ENCODE measurements at regions not wholly inside any gene's neighbourhood (a gene's known extent, or its start where the extent isn't known, plus 50 kb on each side); places are given as distances from the start of the nearest gene placed in this dataset.

DNA sequence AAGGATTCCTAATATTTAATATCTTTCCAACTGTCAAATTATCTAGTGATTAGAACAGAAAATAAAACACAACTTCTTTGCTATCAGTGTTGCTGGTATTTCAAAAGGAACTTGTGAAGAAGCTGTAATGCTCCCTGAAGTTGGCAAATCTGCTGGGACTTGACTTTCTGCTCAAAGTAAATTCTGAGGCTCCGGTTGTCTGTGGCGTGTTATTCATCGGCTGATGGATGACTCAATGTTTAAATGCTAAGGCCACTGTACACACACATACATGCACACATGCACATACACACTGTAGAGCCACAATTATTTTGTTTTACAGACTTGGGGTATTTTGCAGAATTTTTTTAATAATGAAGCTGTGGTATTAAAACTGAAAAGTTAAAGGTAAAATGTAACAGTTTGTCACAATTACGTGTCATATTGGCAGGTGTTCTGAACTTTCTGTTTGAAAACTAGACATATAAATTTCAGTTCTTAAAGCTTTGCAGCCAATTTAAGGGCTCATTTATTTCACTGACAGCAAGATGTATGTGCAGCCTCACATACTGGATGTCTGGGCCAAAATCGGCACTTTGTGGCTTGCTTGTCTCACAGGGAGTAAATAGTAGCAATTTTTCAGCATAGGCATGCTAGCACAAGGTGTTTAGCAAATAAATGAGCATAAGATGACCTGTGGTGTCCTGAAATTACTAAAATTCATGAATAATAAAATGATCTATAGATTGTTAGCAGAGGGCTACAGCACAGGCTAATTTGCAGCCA lies 1691.7 kb upstream of the PCDH20 start:
- no peak for DNase-seq

DNA sequence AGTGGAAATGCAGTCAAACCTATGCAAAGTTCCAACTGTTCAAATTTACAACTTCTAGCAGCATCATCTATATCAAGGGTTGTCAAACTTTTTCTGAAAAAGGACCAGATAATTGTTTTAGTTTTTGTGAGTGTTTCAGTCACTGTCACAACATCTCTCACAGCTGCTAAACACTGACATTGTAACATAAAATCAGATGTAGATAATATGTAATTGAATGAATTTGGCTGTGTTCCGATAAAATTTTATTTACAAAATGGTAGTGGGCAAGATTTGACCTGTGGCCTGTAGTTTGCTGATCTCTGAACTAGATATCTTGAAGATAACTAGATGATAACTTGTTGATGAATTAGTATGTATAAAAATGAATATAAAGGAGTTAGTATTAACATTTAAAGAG lies 1679.1 kb upstream of the PCDH20 start:
- DNase-seq = no peak

DNA sequence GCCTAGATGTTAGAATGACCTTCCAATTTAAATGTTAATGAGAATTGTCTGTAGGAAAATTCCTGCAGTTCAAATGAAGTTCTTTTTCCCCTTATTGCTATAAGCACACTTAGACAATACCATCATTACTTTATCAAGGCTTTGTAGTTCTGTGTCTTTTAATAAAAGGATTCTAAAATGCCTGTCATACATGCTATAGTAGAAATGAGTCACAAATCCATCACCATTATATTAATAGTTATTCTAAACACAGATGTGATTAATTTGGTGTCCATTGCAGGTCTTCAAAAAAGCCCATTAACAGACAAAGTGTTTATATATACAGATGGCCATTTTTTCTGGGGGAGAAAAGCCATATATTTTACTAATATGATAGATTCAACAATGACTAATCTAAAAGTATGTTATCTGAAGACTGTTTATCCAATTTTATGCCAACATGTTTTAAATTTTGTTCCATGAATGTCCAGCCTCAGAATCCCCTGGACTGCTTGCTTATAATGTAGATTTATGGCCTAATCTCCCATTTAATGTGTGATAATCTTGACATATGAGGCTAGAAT lies 1678.3 kb upstream of the PCDH20 start:
- no peak for DNase-seq

DNA sequence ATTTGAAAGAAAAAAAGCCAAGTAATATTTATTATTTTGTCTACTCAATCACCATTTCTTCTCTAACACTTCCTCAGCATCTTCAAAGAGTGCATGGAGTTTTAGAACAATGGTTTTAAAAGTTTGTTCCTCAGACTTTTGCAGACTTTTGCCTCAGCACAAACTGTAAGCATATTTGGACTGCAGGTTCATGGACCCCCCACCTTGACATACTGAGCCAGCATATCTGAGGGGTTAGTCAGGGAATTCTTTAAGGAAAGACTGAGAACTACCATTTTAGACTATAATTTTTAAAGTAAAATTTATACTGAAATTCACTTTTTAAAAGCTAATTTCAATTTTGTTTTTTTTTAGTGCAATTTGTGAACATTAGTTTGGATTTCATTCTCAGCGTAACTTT lies 1676.8 kb upstream of the PCDH20 start:
- no peak for DNase-seq

DNA sequence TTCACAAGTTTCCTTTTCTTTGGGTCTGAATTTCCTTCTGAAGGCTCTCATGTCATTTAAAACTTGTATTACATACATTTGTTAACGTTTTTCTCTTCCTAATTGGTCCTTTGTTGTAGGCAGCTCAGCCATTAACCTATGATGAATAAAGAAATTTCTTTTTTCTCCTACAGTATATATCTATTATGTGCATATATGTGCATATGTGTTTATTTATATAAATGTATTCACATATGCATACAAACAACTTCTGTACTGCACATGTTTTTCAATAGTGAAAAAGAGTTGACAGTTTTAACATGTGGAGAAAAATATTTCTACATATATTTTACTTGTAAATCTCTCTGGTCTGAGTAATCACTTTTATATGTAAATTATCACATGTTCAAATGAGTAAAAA lies 1674.9 kb upstream of the PCDH20 start:
- no peak for DNase-seq

DNA sequence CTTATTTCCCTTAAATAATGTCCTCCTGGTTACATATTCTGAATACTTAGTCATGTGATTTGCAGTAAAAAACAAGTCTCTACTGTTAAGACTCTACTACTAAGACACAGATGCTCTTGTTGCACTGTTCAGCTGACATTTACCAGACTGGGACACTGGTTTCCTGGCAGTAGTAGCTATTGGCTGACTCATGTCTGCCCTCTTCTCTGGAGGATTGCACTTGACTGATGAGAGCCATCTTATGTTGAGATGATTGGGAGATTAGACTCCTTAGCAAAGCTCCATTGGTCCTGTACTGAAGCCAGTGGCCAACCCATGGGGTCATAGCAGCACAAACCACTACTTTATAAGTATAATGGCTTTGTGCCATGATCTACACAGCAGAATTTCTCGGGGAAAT lies 1672.6 kb upstream of the PCDH20 start:
- no peak for DNase-seq

DNA sequence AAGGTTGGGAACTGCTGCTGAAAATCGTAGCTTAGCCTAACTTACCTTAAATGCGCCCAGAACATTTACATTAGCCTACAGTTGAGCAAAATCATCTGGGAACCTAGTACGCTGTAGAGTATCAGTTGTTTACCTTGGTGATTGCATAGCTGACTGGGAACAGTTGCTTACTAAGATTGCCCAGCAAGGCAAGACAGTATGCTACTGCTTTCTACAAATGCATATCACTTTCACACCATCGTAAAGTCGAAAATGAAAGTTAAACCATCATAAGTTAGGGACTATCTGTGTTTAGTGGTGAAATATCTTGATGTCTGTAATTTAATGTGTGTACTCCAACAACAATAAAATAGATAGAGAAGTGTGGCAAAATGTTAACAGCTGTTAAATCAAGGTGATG lies 1670.6 kb upstream of the PCDH20 start:
- DNase-seq = no peak

DNA sequence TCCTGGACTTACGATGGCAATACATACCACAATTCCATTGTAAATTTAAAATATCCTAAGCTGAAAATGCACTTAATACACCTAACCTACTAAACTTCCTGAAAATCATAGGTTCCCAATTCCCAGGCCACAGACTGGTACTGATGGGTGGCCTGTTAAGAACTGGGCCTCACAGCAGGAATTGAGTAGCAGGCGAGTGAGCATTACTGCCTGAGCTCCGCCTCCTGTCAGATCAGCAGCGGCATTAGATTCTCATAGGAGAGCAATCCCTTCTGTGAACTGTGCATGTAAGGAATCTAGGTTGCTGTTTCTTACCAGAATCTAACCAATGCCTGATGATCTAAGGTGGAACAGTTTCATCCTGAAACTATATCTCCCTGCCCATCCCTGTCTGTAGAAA lies 1670.2 kb upstream of the PCDH20 start:
- no peak for DNase-seq

DNA sequence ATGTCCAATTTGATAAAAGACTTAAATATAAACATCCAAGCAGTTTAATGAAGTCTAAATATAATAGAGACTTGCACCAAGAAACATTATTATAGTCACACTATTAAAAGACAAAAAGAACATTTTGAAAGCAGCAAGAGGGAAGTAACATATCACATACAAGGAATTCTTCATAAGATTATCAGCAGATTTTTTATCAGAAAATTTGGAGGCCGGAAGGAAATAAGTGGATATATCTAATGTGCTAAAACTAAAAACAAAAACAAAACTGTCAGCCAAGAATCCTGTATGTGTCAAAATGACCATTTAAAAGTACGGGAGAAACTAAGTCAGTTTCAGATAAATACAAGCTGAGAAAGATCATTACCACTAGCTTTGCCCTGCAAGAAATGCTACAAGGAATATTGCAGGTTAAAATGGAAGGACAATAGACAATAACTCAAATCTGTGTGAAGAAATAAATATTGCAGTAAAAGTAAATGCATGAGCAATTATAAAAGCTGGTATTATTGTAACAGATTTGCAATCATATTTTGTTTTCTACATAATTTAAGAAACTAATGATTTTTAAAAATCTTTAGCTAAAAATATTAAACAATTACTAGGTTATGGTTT lies 1665.9 kb upstream of the PCDH20 start:
- no peak for DNase-seq

DNA sequence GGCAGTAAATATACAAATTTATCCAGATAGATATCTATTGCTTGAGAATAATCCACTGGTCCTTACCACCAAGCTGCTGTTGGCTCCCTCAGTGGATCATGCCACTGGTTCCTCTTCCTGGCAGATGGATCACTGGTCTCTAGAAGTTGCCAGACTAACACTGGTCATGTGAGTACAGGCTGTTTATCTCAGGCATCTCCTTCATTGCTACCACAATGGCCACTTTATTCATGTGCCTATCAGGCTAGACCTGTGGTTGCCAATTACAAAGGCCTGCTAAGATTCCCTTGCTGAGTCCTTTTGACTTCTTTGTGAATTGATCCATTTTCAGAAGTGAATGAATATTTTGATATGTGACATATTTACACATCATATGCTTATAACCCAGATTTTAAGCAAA lies 1659.5 kb upstream of the PCDH20 start:
- DNase-seq = no peak

DNA sequence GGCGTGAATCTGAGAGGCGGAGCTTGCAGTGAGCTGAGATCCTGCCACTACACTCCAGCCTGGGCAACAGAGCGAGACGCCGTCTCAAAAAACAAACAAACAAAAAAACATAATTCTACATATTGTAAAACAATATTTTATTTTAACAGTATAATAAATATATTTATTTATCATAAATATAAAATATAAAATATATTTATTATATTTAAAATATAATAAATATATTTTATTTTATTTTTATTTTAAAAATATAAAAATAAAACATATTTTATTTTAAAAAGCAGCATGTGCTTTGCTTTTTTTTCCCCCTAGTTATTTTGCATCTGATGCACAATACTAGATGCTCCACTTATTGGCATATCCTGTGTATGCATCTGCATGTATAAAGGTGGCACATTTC lies 1634.6 kb upstream of the PCDH20 start:
- DNase-seq = no peak

DNA sequence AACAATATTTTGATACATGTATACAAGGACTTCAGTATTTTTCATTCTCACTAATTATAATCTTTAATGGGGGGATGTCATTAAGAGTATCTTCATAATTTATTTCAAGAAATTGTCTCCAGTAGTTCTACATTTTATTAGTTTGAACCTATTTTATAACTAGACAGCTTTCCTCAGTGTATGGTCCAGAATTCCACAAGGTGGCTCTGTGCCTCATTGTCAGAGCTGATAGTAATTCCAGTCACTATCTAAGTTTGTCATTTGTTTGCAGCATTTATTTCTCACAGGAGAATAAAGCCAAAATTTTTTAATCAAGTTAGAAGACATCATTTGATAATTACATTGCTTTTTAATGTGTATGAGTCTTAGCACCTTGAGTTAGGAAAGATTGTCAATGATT lies 1633.0 kb upstream of the PCDH20 start:
- no peak for DNase-seq

DNA sequence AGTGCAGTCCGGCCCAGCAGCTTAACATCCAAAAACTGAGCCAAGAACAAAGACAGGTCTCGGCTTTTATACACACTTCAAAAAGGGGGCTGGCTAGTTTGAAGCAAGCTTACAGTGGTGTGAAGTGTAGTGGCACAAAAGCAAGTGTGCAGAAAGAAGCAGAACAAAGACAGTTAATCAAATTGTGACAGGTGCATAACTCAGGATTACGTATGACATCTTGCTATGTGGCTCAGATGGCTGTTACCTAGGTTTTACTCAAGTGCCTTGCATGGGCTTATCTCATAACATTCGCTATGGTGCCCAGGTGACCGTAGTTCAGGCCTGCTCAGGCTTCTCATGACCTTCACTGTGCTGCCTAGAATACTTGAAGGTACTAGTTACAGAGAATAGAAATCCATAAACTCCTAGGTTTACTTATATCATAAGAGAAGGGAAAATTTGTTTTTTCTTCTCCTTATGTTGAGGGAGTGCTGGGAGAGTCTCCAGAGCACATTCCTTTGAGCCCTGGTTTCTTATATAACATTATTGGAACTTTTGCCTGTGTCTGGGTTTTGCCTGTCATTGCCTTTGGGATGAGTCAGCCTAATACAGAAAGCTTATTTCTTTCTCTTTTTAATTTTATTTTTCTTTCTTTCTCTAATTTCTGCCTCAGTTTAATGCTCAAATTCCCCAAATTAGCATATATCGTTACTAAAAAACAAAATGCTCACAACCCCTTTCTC lies 1629.1 kb upstream of the PCDH20 start:
- no peak for DNase-seq

DNA sequence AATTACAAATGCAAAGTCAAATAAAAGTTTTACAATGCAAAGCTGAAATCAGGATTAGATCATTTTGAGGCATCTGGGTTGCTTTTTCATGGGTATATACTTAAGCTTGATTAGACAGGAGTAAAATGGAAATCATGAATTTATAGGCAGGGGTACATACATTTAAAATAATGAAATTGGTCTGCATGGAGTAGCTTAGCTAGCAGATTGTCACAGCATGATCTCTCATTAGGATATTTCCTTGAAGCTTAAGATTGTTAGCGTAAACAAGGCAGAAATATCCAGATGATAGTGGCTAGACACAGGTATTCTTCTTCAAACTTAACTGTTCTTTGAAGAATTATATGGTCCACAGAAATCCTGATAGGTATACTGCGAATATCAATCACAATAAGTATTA lies 1627.0 kb upstream of the PCDH20 start:
- no peak for DNase-seq

DNA sequence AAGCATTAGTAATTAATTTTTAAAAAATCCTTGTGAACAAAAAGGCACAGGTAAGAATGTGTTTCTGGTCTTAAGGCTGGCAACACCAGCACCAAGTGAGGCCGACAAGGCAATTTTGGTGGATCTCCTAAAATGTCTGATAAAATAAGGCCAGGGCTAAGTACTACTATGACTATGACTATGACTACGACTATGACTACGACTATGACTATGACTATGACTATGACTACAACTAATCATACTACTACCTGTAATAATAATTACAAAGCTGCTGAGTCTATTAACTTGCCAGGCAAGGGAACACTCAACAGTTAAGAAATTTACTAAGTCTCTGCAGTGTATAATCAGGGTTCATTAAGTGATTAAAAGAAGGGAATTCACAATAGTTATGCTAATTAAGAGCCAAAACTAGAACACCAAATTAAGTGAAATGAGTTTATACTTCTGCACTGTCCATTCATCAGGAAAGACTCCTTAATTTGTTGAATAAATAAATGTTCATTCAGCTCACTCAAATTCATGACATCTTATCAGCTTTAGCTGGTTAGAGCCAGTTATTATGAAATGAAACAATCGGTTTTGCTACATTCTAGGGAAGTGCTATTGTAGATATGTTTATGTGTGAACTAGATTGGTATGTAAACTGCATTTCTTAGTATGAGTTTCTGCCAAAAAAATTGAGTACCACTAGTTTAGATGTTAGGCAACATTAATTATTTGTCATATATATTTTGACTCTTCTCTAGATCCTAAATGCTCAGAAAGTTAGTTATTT lies 1626.2 kb upstream of the PCDH20 start:
- DNase-seq = no peak

DNA sequence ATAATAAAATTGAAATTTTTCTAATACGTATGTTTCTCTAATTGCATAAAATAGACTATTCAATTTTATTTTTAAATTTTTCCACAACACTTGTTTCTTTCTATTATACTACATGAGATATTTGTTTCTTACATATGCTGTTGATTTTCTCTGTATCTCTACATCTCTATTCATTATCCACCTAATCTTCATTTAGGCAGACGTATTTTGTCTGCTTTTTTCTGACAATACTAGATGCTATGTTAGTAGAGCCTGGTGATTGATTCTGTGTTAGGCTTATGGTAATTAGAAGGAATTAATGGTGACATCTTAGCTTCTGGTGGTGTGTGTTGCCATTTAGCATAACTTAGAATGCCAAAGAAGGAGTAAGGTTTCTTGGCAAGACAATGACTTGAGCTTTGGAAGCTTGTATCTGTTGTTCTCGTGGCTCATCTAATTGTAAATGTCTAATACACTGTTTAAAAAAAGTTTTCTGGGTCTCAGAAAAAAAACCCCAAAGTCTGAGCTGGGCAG lies 1610.7 kb upstream of the PCDH20 start:
- no peak for DNase-seq

DNA sequence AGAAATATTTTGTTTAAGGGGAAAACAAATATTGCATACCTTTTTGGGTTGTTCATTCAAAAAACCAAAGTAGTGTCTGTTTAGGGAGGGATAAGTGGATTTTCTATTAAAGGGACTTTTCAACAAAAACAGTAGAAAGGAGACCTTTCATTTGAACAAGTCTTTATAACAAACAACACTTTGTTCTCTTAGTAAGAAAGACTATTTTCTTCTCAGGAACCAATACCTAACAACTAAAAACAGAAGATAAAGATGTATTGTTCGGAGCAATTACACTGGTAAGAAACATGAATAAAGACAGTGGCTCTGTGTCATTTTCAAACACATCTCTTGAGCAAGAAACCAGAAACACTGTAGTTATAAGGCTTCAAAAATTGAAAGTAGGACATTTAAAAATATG lies 1610.1 kb upstream of the PCDH20 start:
- DNase-seq = no peak

DNA sequence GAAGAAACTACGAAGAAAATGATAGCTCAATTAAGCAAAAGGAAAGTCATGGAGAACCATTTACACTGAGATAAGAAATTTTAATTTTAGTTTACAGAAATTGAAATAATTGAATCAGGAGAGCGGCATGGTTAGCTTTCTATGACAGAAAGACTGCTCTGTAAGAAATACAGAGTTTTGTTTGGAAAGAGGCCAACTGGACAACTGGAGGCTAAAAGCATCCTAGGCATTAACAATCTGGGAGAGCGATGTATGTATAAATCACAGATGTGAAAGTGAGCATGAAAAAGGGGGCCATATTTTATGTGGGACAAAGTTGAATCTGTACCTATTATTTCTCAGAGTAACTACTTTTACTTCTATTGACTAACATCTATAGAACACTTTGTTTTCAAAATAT lies 1608.8 kb upstream of the PCDH20 start:
- no peak for DNase-seq

DNA sequence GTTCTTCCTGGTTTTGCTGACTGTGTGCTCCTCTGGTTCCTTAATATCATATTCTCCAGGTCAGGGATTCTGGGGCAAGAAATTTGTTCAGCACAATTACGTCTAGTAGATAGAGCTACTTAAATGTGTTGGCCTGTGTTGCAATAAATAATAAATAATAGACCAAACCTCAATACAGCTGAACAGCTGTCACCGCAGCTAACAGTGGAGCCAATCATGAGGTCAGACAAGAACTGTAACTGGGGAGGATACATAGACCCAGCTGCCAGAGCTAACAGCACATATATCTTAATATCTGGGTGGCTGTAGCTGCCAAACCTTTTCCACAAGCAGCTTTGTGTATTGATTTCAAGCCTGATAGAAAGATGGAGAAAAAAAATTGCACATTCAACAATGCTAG lies 1596.3 kb upstream of the PCDH20 start:
- DNase-seq = no peak

DNA sequence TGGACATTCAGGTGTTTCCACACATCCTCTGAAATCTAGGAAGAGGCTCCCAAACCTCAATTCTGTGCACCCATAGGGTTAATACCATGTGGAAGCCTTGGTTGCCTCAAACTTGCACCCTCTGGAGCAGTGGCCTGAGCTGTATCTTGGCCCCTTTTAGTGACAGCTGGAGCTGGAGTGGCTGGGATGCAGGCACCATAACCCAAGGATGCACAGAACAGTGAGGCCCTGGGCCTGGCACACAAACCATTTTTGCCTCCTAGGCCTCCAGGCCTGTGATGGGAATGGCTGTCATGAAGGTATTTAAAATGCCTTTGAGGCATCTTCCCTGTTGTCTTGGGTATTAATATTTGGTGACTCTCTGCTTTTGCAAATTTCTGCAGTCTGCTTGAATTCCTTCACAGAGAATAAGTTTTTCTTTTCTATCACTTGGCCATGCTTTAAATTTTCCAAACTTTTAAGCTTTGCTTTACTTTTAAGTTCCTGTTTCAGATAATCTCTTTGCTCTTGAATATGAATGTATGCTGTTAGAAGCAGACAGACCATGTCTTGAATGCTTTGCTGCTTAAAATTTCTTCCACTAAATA lies 1594.5 kb upstream of the PCDH20 start:
- DNase-seq = no peak

DNA sequence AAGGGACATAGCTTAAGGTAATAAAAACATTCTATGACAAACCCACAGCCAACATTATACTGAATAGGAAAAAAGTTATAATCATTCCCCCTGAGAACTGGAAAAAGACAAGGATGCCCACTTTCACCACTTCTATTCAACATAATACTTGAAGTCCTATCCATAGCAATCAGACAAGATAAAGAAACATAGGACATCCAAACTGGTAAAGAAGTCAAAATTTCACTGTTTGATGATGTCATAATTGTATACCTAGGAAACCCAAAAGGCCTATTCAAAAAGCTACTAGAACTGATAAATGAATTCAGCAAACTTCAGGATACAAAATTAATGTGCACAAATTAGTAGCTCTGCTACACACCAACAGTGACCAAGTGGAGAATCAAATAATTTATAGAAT lies 1590.0 kb upstream of the PCDH20 start:
- no peak for DNase-seq

DNA sequence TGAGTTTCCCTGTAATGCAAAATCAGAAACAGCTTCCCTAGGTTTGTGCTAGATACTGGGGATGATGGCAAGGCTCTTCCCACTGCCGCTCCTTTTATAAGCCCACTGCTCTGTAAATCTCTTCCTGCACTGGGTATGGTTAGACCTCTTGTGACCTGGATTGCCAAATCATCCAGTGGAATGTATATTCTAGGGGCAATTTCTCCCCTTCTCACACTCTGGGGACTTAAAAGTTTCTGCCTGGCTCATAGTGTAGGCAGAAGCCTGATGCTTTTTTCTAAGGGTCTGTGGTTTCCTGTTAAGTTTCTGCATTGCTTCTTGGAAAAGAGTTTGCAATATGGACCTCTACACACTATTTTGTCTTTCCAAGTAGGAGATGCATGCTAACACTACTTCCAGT lies 1582.0 kb upstream of the PCDH20 start:
- DNase-seq = no peak

Measured in bone marrow (tissue), 2 donors.